ENCODE measurements at regions not wholly inside any gene's neighbourhood (a gene's known extent, or its start where the extent isn't known, plus 50 kb on each side); places are given as distances from the start of the nearest gene placed in this dataset. TPM values are rescaled to one million over a fixed set of nuclear protein-coding genes. Genes with fewer than 3 reads are reported as not detected.

Small RNA genes lying in the stretch of these regions (small RNA-seq; reads per million reads assigned to genes)
- gene AC137499.1, result not detected
